SK-N-SH treated with all-trans-retinoic acid at 6 μM for 48 hours (cell line): ENCODE measurements at regions not wholly inside any gene's neighbourhood (a gene's known extent, or its start where the extent isn't known, plus 50 kb on each side); places are given as distances from the start of the nearest gene placed in this dataset.

ENCODE experiments used
- ZC3H10 ChIP-seq: fragments of 250-450 bp; sonication (Bioruptor Pico); IDR thresholded peaks from 2 replicates; pipeline ENCODE4 v1.5.1; 2021; ENCODE audit warnings: mild to moderate bottlenecking, moderate library complexity
- ZFP30 ChIP-seq: fragments of 450-650 bp; formaldehyde crosslinking; IDR thresholded peaks from 2 replicates; pipeline ENCODE4 v1.5.0; 2022; ENCODE audit warnings: mild to moderate bottlenecking, moderate library complexity
- ZNF8 ChIP-seq: fragments of 450-650 bp; formaldehyde crosslinking; IDR thresholded peaks from 2 replicates; pipeline ENCODE4 v1.5.0; 2020; ENCODE audit warnings: mild to moderate bottlenecking, moderate library complexity
- TF ChIP-seq, protein P1 (sequence below): fragments of 250-450 bp; sonication (Bioruptor Pico); IDR thresholded peaks from 2 replicates; pipeline ENCODE4 v1.8.0; 2020; ENCODE audit warnings: mild to moderate bottlenecking, moderate library complexity, borderline replicate concordance
- TF ChIP-seq, protein P2 (sequence below): fragments of 250-450 bp; sonication (Bioruptor Pico); IDR thresholded peaks from 2 replicates; pipeline ENCODE4 v1.5.1; 2020; ENCODE audit warnings: low read depth, mild to moderate bottlenecking, moderate library complexity

- TF ChIP-seq, protein P1, sequence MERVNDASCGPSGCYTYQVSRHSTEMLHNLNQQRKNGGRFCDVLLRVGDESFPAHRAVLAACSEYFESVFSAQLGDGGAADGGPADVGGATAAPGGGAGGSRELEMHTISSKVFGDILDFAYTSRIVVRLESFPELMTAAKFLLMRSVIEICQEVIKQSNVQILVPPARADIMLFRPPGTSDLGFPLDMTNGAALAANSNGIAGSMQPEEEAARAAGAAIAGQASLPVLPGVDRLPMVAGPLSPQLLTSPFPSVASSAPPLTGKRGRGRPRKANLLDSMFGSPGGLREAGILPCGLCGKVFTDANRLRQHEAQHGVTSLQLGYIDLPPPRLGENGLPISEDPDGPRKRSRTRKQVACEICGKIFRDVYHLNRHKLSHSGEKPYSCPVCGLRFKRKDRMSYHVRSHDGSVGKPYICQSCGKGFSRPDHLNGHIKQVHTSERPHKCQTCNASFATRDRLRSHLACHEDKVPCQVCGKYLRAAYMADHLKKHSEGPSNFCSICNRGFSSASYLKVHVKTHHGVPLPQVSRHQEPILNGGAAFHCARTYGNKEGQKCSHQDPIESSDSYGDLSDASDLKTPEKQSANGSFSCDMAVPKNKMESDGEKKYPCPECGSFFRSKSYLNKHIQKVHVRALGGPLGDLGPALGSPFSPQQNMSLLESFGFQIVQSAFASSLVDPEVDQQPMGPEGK (CRISPR knock-in tag): no peak
- TF ChIP-seq ZFP30 (CRISPR knock-in tag) (no peak), ZC3H10 (CRISPR knock-in tag) (no peak), ZNF8 (no peak)
- TF ChIP-seq, protein P2, sequence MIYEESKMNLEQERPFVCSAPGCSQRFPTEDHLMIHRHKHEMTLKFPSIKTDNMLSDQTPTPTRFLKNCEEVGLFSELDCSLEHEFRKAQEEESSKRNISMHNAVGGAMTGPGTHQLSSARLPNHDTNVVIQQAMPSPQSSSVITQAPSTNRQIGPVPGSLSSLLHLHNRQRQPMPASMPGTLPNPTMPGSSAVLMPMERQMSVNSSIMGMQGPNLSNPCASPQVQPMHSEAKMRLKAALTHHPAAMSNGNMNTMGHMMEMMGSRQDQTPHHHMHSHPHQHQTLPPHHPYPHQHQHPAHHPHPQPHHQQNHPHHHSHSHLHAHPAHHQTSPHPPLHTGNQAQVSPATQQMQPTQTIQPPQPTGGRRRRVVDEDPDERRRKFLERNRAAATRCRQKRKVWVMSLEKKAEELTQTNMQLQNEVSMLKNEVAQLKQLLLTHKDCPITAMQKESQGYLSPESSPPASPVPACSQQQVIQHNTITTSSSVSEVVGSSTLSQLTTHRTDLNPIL (CRISPR knock-in tag): no peak
Measured at GRCh38 chr4:124459196-124459940, 253.2 kb downstream of the ANKRD50 start.
